GM10847 (cell line): ENCODE measurements at regions not wholly inside any gene's neighbourhood (a gene's known extent, or its start where the extent isn't known, plus 50 kb on each side); places are given as distances from the start of the nearest gene placed in this dataset.

Experiments used
- POLR2A ChIP-seq: IDR thresholded peaks from 2 replicates; pipeline ENCODE4 v1.6.1; 2011; ENCODE audit not compliant: insufficient read length; ENCODE audit errors: extremely low read depth

DNA sequence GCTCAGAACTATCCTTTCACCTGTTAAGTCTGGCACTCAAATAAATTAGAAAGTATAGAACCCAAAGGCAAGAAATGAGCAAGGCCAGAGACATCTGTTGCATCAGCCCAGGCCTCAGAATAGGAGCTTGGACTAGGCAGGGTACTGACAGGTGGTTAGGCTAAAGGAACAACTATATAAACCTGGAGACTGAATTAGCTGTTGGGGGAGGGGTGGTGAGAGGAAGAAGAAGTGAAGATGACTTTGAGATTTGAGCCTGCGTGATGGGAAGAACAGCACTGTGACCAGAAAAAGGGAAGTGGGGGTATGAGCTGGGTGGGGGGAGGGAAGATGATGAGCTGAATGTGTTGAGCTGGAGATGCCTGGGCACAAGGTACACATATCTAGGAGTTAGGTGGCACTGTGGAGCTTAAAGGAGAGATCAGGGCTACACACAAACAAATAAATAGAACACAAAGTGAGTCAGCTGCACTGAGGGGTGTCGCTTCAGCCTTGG, 244.7 kb downstream of the PTEN start:
- no peak for TF ChIP-seq POLR2A

- no peak for TF ChIP-seq POLR2A
Observed at GRCh38 chr10:88110355-88110754, 246.9 kb downstream of the PTEN start.

DNA sequence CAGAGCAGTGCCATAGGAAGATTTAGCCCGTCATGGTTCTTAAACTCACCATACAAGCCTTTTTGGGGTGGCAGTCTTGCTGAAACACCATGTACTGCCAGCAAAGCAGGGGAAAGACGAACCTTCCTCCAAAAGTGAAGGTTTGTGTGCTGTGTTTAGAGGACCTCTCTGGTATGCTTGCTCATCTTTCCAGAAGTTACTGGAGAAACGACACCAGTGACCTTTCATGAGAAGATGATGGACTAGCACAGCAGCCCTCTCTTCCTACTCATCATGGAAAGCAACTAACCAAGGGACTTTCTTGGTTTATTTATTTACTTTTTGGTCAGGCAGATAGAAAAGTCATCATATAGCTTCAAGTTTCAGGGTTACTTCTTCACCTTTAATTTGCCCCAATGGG, 247.4 kb downstream of the PTEN start:
- no peak for TF ChIP-seq POLR2A

DNA sequence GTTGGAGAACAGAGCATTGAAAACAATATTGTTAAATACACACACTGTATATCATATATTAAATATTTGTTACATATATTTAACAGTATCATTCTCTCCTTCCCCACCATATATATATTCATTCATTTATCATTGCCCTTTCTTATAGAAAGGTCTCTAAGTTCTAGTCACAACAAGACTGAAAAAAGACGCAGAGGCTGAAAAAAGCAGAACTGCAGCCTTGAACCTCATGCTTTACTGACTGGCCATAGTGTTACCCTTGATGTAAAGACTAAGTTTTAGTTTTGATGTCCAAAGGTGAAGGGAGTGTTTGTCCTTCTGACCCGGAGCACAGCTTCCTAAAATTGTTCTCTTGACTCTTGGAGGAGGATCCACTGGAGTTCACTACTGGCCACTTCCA, 247.9 kb downstream of the PTEN start:
- TF ChIP-seq POLR2A, result no peak

GRCh38 chr10:88113232-88113631, 249.8 kb downstream of the PTEN start:
- TF ChIP-seq POLR2A, result no peak

GRCh38 chr10:88113657-88114272, 250.3 kb downstream of the PTEN start:
- TF ChIP-seq POLR2A, result no peak

- TF ChIP-seq POLR2A, result no peak
Observed at GRCh38 chr10:88114368-88114767, 250.9 kb downstream of the PTEN start.

DNA sequence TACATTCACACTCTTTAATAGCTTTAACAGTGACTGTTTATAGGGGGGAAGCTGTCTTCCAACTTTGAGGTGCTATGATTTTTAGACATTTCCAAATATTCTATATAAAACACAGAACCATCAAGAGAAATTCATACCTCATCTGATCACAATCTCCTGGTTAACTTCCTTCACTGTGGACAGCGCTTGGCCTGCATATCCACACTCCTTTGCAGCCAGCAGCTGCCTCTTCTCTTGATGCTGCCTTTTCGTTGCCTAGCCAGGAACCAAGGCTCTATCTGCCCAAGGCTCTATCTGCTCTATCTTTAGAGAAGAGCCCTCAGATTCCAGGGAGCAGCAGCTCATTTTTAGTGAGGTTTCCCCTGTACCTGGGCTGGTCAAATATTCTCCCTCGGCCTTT, 252.0 kb downstream of the PTEN start:
- no peak for TF ChIP-seq POLR2A

- TF ChIP-seq POLR2A, result no peak
Observed at GRCh38 chr10:88115968-88116367, 252.5 kb downstream of the PTEN start.

DNA sequence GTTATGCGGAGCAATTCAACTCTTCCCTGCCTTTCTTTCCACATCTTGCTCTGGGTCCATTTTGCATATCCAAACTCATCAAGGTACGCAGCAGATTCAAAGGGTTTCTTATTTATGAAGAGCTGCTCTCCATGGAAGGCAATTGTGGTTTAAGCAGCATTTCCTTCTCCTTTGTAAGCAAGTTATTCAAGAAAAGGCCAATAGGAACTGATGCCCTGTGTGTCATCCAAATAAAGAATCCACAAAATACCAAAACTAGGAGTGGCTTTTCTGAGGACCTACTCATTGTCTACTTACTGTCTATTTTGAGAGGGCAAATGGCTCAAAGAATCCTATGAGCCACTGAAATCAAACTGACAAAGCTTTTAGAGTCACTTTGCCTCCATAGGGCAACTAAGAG, 253.1 kb downstream of the PTEN start:
- no peak for TF ChIP-seq POLR2A

- no peak for TF ChIP-seq POLR2A
Observed at GRCh38 chr10:88116971-88117626, 253.7 kb downstream of the PTEN start.

- no peak for TF ChIP-seq POLR2A
Observed at GRCh38 chr10:88117869-88118632, 254.6 kb downstream of the PTEN start.

DNA sequence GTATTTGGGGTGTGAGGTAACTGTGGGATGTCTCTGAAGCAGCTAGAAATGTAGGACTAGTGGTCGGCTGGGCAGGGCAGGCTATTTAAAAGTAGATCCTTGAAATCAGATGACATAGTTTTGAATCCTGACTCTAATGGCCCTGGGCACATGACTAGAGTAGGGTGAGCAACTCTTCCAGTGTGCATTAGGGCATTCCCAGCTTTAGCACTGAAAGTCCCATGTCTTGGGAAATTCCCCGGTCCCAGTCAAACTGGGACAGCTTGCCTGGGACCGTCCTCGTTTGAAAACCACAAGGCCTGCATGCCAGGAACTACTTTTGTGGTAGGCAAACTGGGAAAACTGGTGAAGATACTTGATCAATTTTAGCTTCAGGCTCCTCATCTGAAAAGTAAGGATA, 255.3 kb downstream of the PTEN start:
- TF ChIP-seq POLR2A, result no peak

GRCh38 chr10:88119160-88119559, 255.7 kb downstream of the PTEN start:
- no peak for TF ChIP-seq POLR2A

DNA sequence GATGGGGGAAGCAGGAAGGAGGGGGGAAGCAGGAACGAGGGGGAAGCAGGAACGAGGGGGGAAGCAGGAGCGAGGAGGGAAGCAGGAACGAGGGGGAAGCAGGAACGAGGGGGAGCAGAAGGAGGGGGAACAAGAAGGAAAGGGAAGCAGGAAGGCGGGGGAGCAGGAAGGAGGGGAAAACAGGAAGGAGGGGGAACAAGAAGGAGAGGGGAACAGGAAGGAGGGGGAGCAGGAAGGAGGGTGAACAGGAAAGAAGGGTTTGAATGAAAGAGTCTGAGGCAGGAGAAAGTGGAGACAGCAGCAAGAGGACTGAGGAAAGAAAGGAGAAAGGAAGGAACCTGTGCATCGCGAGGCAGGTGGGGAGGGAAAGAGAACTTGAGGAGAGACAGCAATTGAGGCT, 256.6 kb downstream of the PTEN start:
- TF ChIP-seq POLR2A, result no peak

DNA sequence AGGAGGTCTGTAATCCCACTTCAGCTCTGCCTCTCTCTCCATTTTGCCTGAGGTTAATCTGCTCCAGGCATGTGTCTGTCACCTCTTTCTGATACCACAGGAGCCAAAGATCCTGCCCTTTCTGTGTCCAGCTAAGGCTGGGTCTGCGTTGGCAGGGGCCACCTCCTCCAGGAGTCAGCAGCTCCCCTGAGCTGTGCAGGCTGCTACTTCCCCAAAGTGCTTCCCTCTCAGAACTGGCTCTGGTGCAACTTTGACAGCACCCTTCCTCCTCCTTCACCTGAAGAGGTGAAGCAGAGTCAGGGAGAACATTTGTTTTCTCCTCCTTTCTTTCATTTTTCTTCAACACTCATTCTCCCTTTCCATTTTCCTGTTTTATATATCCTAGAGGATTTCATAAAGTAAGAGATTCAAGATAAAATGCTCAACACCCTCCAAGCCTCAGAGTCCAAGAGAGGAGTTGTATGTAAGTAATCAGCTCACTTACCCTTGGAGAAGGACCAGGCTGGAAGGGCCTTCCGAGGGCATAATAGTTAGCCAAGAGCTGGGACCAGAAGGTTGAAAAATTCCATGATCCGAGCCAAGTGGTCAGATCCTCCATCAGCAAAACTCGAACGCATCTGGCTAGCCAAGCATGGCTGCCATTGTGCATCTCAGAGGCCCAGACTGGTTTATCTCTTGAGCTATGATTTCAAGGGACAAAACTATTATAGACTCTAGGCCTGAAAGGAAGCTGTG, 257.3 kb downstream of the PTEN start:
- no peak for TF ChIP-seq POLR2A

DNA sequence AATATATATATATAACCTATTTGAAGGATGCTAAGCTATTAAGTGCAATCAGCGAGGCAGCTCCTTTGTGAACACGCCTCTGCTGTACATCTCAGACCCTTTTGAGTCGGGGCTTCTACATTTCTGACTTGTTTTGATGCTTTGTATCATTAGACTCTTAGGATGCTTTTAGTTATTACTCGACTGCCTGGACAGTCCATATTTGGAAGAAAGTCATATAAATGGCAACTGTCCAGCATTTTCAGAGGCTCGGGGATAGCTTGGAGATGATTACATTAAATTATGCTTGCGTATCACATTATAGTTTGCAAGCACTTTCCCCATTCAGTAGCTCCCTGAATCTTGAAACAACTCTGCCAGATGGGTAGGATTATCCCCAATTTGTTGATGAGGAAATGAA, 257.9 kb downstream of the PTEN start:
- TF ChIP-seq POLR2A, result no peak
